Effector memory CD4-positive, alpha-beta T cell (primary cell): ENCODE measurements at regions not wholly inside any gene's neighbourhood (a gene's known extent, or its start where the extent isn't known, plus 50 kb on each side); places are given as distances from the start of the nearest gene placed in this dataset.

ENCODE experiments used
- DNase-seq, 3 donors: peaks; one replicate each; pipeline ENCODE4 v3.0.0-alpha.2; 2020
- H3K27ac ChIP-seq: 2 replicates; pipeline ENCODE4 v1.7.0; 2013; ENCODE audit warnings: mild to moderate bottlenecking, low read length, moderate library complexity; ENCODE audit not compliant: insufficient read depth, poor library complexity, severe bottlenecking
- H3K27me3 ChIP-seq: replicated peaks from 2 replicates; pipeline ENCODE4 v1.7.0; 2013; ENCODE audit warnings: mild to moderate bottlenecking, low read length; ENCODE audit not compliant: insufficient read depth, control insufficient read depth, poor library complexity, severe bottlenecking
- H3K36me3 ChIP-seq: 2 replicates; pipeline ENCODE4 v1.7.0; 2013; ENCODE audit warnings: mild to moderate bottlenecking, low read length, moderate library complexity; ENCODE audit not compliant: control insufficient read depth, insufficient read depth
- H3K4me1 ChIP-seq: 2 replicates; pipeline ENCODE4 v1.7.0; 2013; ENCODE audit warnings: low read length, mild to moderate bottlenecking; ENCODE audit not compliant: control insufficient read depth, insufficient read depth, poor library complexity, severe bottlenecking
- H3K4me3 ChIP-seq: 2 replicates; pipeline ENCODE4 v1.7.0; 2013; ENCODE audit warnings: low read length, low read depth, mild to moderate bottlenecking; ENCODE audit not compliant: insufficient read depth, poor library complexity, severe bottlenecking
- H3K9me3 ChIP-seq: 2 replicates; pipeline ENCODE4 v1.7.0; 2013; ENCODE audit warnings: mild to moderate bottlenecking, low read length, moderate library complexity; ENCODE audit not compliant: control insufficient read depth

GRCh38 chr6:44642870-44643522 lies 255.5 kb downstream of the CDC5L start:
- no peak overlapping the region for H3K4me3 ChIP-seq
- H3K9me3 ChIP-seq, result no peaks in the 10 kb centered on the region
- DNase-seq, result no peak
- H3K4me1 ChIP-seq, result no peaks in the 10 kb centered on the region
- H3K27ac ChIP-seq, result no peak overlapping the region
- H3K36me3 ChIP-seq, result no peaks in the 10 kb centered on the region
- H3K27me3 ChIP-seq, result no peaks in the 10 kb centered on the region

GRCh38 chr6:44645276-44645675 lies 257.8 kb downstream of the CDC5L start:
- Histone ChIP-seq H3K4me3 (no peak overlapping the region), H3K9me3 (no peaks in the 10 kb centered on the region), H3K27me3 (no peaks in the 10 kb centered on the region), H3K4me1 (no peaks in the 10 kb centered on the region), H3K27ac (no peak overlapping the region), H3K36me3 (no peaks in the 10 kb centered on the region)
- no peak for DNase-seq

DNA sequence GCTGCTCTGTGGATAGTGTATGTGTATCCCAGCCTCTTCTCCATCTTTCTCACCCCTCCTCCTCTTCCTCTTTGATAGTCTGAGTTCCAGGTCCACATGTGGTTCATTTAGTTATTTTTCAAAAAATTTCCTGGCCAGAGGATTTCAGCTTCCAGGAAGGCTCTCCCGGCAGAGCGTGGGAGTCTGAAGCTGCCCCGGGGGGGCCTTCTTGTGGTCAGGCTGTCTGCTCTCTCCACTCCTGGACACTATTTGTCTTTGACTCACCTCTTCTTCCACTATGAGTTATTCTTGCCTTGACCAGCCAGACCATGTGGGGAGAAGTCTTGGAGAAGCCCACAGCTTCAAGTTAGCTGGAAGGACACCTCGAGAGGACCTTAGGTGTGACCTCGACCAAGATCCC lies 258.8 kb downstream of the CDC5L start:
- no peaks in the 10 kb centered on the region for H3K27me3 ChIP-seq
- DNase-seq, result no peak
- H3K27ac ChIP-seq, result no peak overlapping the region

DNA sequence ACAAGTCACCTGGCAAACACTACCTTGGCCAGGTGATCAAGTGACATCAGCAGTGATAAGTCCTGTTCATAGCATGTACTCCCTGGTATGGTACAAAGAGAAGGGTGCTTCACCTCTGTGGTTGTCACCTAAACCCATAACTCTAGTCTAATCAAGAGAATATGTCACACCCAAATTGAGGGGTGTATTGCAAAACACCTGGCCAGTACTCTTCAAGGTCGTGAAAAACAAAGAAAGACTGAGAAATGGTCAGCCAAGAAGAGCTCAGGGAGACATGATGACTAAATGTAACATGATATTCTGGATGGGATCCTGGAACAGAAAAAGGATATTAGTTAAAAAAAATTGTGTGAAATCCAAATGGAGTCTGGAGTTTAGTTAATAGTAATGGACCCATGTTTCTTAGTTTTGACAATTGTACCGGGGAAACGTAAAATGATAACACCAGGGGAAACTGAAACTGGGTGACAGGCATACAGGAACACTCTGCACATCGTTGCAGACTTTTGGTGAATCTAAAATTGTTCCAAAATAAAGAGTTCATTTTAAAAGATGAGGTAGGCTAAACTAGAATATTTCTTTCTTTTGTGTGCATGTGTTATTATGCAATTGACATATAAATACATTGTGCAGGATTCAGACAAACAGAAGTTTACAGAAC lies 262.0 kb downstream of the CDC5L start:
- H3K9me3 ChIP-seq, result no peaks in the 10 kb centered on the region
- H3K4me1 ChIP-seq, result no peaks in the 10 kb centered on the region
- H3K36me3 ChIP-seq, result no peaks in the 10 kb centered on the region
- no peak for DNase-seq
- no peak overlapping the region for H3K27ac ChIP-seq
- no peak overlapping the region for H3K4me3 ChIP-seq
- no peaks in the 10 kb centered on the region for H3K27me3 ChIP-seq

More for the DNA sequence above, 258.8 kb downstream of the CDC5L start:
- Histone ChIP-seq H3K36me3 (no peaks in the 10 kb centered on the region), H3K4me1 (no peaks in the 10 kb centered on the region), H3K4me3 (no peak overlapping the region), H3K9me3 (no peaks in the 10 kb centered on the region)

DNA sequence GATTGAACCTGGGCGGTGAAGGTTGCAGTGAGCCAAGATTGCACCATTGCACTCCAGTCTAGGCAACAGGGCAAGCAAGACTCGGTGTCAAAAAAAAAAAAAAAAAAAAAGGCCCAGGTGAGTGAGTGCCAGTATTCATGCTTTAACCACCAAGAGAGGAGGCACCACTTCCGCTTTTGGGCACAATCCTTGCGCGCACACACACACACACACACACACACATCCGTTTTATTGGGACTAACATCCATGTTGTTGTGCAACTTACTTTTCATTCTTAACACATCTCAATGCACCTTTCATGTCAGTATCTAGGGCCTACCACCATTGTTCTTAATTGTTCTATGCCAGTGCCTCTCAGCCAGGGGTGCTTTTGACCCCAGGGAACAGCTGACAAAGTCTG lies 263.0 kb downstream of the CDC5L start:
- no peak for DNase-seq
- Histone ChIP-seq H3K4me3 (no peak overlapping the region), H3K27ac (no peak overlapping the region), H3K4me1 (peaks cover 6% of the 10 kb centered on the region), H3K27me3 (no peaks in the 10 kb centered on the region), H3K36me3 (no peaks in the 10 kb centered on the region), H3K9me3 (no peaks in the 10 kb centered on the region)

- no peak for DNase-seq
- peaks cover 9% of the 10 kb centered on the region for H3K4me1 ChIP-seq
- H3K27ac ChIP-seq, result no peak overlapping the region
- no peaks in the 10 kb centered on the region for H3K9me3 ChIP-seq
- H3K27me3 ChIP-seq, result no peaks in the 10 kb centered on the region
- no peak overlapping the region for H3K4me3 ChIP-seq
- H3K36me3 ChIP-seq, result no peaks in the 10 kb centered on the region
Measured at GRCh38 chr6:44650947-44651346, 263.4 kb downstream of the CDC5L start.

GRCh38 chr6:44651604-44652003 lies 264.1 kb downstream of the CDC5L start:
- Histone ChIP-seq H3K4me3 (no peak overlapping the region), H3K36me3 (no peaks in the 10 kb centered on the region), H3K9me3 (no peaks in the 10 kb centered on the region), H3K4me1 (peaks cover 9% of the 10 kb centered on the region), H3K27me3 (no peaks in the 10 kb centered on the region), H3K27ac (no peak overlapping the region)
- no peak for DNase-seq

DNA sequence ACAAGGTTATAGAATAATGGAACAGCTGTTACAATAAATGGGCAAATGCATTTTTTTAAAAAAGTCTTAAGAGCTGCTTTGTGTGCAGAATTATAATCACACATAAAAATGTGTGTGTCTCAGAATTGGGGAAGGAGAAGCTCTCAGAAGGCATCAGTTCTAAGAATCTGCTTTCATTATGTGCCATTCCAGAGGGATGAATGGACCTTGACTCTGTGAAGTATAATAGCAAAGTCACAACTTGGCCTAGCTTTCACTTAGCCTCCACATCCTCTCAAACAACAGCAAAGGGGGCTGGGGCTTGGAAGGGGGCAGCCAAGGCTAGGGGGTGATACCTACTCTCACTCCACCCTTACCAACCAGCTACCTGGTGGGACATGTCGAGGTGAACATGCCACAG lies 265.0 kb downstream of the CDC5L start:
- Histone ChIP-seq H3K9me3 (no peaks in the 10 kb centered on the region), H3K36me3 (no peaks in the 10 kb centered on the region), H3K27ac (no peak overlapping the region), H3K4me3 (no peak overlapping the region), H3K27me3 (no peaks in the 10 kb centered on the region), H3K4me1 (peaks cover 9% of the 10 kb centered on the region)
- no peak for DNase-seq

DNA sequence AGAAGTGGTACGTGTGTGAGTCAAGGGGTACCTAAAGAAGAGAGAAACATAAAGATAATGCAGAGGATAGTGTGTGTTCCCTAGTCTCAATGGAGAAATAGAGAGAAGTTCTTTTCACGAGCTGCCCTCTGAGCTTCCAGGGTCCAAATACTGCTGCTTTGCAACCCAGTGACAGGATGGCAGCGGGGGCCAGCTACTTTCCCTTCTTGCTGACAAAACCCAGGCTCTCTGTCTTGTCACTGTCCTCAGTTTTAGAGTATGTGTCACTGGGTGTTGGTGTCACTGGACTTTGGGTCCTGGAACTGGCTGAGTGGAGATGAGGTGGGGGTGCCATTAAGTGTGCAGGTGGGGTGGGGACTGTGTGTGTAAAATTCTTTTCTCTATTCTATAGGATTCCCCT lies 265.6 kb downstream of the CDC5L start:
- no peak for DNase-seq

GRCh38 chr6:44653761-44654218 lies 266.3 kb downstream of the CDC5L start:
- H3K36me3 ChIP-seq, result no peaks in the 10 kb centered on the region
- no peaks in the 10 kb centered on the region for H3K27me3 ChIP-seq
- no peak for DNase-seq
- H3K4me3 ChIP-seq, result no peak overlapping the region
- no peak overlapping the region for H3K27ac ChIP-seq
- peaks cover 9% of the 10 kb centered on the region for H3K4me1 ChIP-seq
- no peaks in the 10 kb centered on the region for H3K9me3 ChIP-seq

More for the DNA sequence above, 265.6 kb downstream of the CDC5L start:
- H3K27ac ChIP-seq, result no peak overlapping the region
- H3K4me3 ChIP-seq, result no peak overlapping the region
- no peaks in the 10 kb centered on the region for H3K27me3 ChIP-seq
- H3K9me3 ChIP-seq, result no peaks in the 10 kb centered on the region
- no peaks in the 10 kb centered on the region for H3K36me3 ChIP-seq
- peaks cover 9% of the 10 kb centered on the region for H3K4me1 ChIP-seq
